Spleen (tissue), 11 donors: ENCODE measurements at regions not wholly inside any gene's neighbourhood (a gene's known extent, or its start where the extent isn't known, plus 50 kb on each side); places are given as distances from the start of the nearest gene placed in this dataset.

Experiments
- DNase-seq: peaks from one replicate; pipeline ENCODE4 v3.0.0-alpha.2; 2020
- H3K27ac ChIP-seq, 8 donors: fragments of 200-600 bp; sonication (generic) in 7 of 8; 1 replicate in 4 of 8; 2 replicates in 4 of 8; pipeline versions ENCODE4 v1.5.0 to v1.8.0; 2016 to 2021; ENCODE audit warnings: inconsistent platforms in 4 of 8, mild to moderate bottlenecking in 4 of 8, moderate library complexity in 1 of 8
- H3K27me3 ChIP-seq, 7 donors: fragments of 200-600 bp; sonication (generic) in 6 of 7; replicated peaks in 1 of 7; 1 replicate in 4 of 7; 2 replicates in 3 of 7; pipeline versions ENCODE4 v1.5.0 to v1.8.0; 2016 to 2021; ENCODE audit warnings: inconsistent platforms in 3 of 7, mild to moderate bottlenecking in 1 of 7
- H3K36me3 ChIP-seq, 6 donors: fragments of 200-600 bp; sonication (generic) in 5 of 6; 1 replicate in 4 of 6; 2 replicates in 2 of 6; pipeline versions ENCODE4 v1.5.0 to v1.8.0; 2016 to 2021; ENCODE audit warnings: inconsistent platforms in 2 of 6
- H3K4me1 ChIP-seq, 6 donors: fragments of 200-600 bp; sonication (generic) in 5 of 6; 1 replicate in 3 of 6; 2 replicates in 3 of 6; pipeline versions ENCODE4 v1.5.0 to v1.8.0; 2016 to 2021; ENCODE audit warnings: inconsistent platforms in 3 of 6
- H3K4me3 ChIP-seq, 8 donors: fragments of 200-600 bp; sonication (generic) in 7 of 8; 1 replicate in 4 of 8; 2 replicates in 4 of 8; pipeline versions ENCODE4 v1.5.0 to v1.8.0; 2016 to 2021; ENCODE audit warnings: inconsistent platforms in 4 of 8, mild to moderate bottlenecking in 4 of 8, moderate library complexity in 2 of 8
- H3K9me3 ChIP-seq, 8 donors: fragments of 200-600 bp; sonication (generic) in 7 of 8; 1 replicate in 4 of 8; 2 replicates in 4 of 8; pipeline versions ENCODE4 v1.5.0 to v1.8.0; 2016 to 2021; ENCODE audit warnings: inconsistent platforms in 4 of 8
- CTCF ChIP-seq, 11 experiments: fragments of 200-600 bp in 7 of 11; fragments of 450-650 bp in 4 of 11; sonication (generic) in 4 of 11; IDR thresholded peaks in 8 of 11; conservative IDR thresholded peaks in 3 of 11; 1 replicate in 7 of 11; 2 replicates in 4 of 11; pipeline versions ENCODE4 v1.4.0 to v1.8.0; 2016 to 2021; ENCODE audit warnings: antibody characterized with exemption in 11 of 11, inconsistent platforms in 4 of 11, mild to moderate bottlenecking in 1 of 11
- POLR2A ChIP-seq, 3 donors: fragments of 450-650 bp; IDR thresholded peaks; one replicate each; pipeline ENCODE4 v1.5.1; 2017; ENCODE audit warnings: antibody characterized with exemption in 3 of 3, mild to moderate bottlenecking in 1 of 3
- POLR2AphosphoS5 ChIP-seq, 3 donors: sonication (generic); formaldehyde crosslinking; IDR thresholded peaks; one replicate each; pipeline ENCODE4 v1.5.1; 2017; ENCODE audit warnings: antibody characterized with exemption in 3 of 3
- WGBS, 5 donors: extraction: QIAGEN DNeasy Blood & Tissue Kit in 3 of 5; methylation state at CpG; one replicate each; pipeline versions ENCODE4 v1.1.5 to v1.1.7; 2013 to 2018; 5-methylcytosine and 5-hydroxymethylcytosine counted together
- intact Hi-C: fragments of 100-400 bp; cut with DNase I; formaldehyde crosslinking; loops from one replicate; pipeline ENCODE4 v1.15.0; 2023; ENCODE audit warnings: low total_unique reads
- donor health status: healthy with polysubstance abuse.
- donor health status: DM: no; HTN: no; CAD: no; lungs with moderate emphysema.
- donor health status: DM: no; HTN: no; CAD: no.
- donor health status: Bipolar disorder and iron deficiency.
- donor health status: healthy.
- donor health status: DM: no; HTN: no; CAD: no.
- donor health status: DM: yes; HTN: yes; CAD: no.

GRCh38 chr18:70981400-70982140, 692.7 kb downstream of the SOCS6 start:
- WGBS, 5 donors = 75 to 82% (median 78%) methylated on average over 6 of the region's 6 CpGs
- Histone ChIP-seq H3K36me3 (no peaks in the 10 kb centered on the region), H3K27me3 (no peaks in the 10 kb centered on the region), H3K4me1 (no peaks in the 10 kb centered on the region), H3K27ac (no peak overlapping the region), H3K9me3 (peaks cover 0 to 41% (median 25%) of the 10 kb centered on the region in 8 donors), H3K4me3 (no peak overlapping the region)
- DNase-seq = no peak
- intact Hi-C loops = no loop called here
- TF ChIP-seq CTCF (IDR thresholded peaks at IDR 0.05 in 8 of 11, conservative IDR thresholded peaks at IDR 0.05 in 3 of 11) (no peak), POLR2A (IDR thresholded peaks at IDR 0.05) (no peak), POLR2AphosphoS5 (IDR thresholded peaks at IDR 0.05) (no peak)

- no peaks in the 10 kb centered on the region for H3K4me1 ChIP-seq
- DNase-seq = no peak
- H3K36me3 ChIP-seq = no peaks in the 10 kb centered on the region
- TF ChIP-seq POLR2AphosphoS5 (IDR thresholded peaks at IDR 0.05) (no peak), POLR2A (IDR thresholded peaks at IDR 0.05) (no peak), CTCF (IDR thresholded peaks at IDR 0.05 in 8 of 11, conservative IDR thresholded peaks at IDR 0.05 in 3 of 11) (no peak)
- H3K27me3 ChIP-seq = no peaks in the 10 kb centered on the region
- no peak overlapping the region for H3K4me3 ChIP-seq
- no peak overlapping the region for H3K27ac ChIP-seq
- H3K9me3 ChIP-seq = peaks cover 0 to 10% (median 2%) of the 10 kb centered on the region in 8 donors
- WGBS, 5 donors = 60 to 70% (median 65%) methylated on average over 5 of the region's 5 CpGs
- intact Hi-C loops = no loop called here
Measured at GRCh38 chr18:70973626-70974025, 684.8 kb downstream of the SOCS6 start.

- no peak overlapping the region for H3K4me3 ChIP-seq
- no peaks in the 10 kb centered on the region for H3K36me3 ChIP-seq
- no peak for TF ChIP-seq POLR2AphosphoS5 (IDR thresholded peaks at IDR 0.05)
- no peak for TF ChIP-seq POLR2A (IDR thresholded peaks at IDR 0.05)
- no peak for TF ChIP-seq CTCF (IDR thresholded peaks at IDR 0.05 in 8 of 11, conservative IDR thresholded peaks at IDR 0.05 in 3 of 11)
- intact Hi-C loops = no loop called here
- no peaks in the 10 kb centered on the region for H3K27me3 ChIP-seq
- no peaks in the 10 kb centered on the region for H3K4me1 ChIP-seq
- H3K9me3 ChIP-seq = peaks cover 0 to 10% (median 2%) of the 10 kb centered on the region in 8 donors
- WGBS, 5 donors = 76 to 92% (median 82%) methylated on average over 3 of the region's 3 CpGs
- no peak for DNase-seq
- H3K27ac ChIP-seq = no peak overlapping the region
Measured at GRCh38 chr18:70966419-70966818, 677.6 kb downstream of the SOCS6 start.

- Histone ChIP-seq H3K36me3 (no peaks in the 10 kb centered on the region), H3K4me3 (no peak overlapping the region), H3K27ac (no peak overlapping the region), H3K4me1 (no peaks in the 10 kb centered on the region), H3K27me3 (no peaks in the 10 kb centered on the region), H3K9me3 (no peaks in the 10 kb centered on the region)
- TF ChIP-seq POLR2A (IDR thresholded peaks at IDR 0.05) (no peak), POLR2AphosphoS5 (IDR thresholded peaks at IDR 0.05) (no peak), CTCF (IDR thresholded peaks at IDR 0.05 in 8 of 11, conservative IDR thresholded peaks at IDR 0.05 in 3 of 11) (no peak)
- intact Hi-C loops = no loop called here
- DNase-seq = no peak
- 89 to 93% (median 92%) methylated on average over 3 of the region's 3 CpGs for WGBS, 5 donors
Measured at GRCh38 chr18:70961939-70962338, 673.1 kb downstream of the SOCS6 start.
